ENCODE measurements at regions not wholly inside any gene's neighbourhood (a gene's known extent, or its start where the extent isn't known, plus 50 kb on each side); places are given as distances from the start of the nearest gene placed in this dataset.

DNA sequence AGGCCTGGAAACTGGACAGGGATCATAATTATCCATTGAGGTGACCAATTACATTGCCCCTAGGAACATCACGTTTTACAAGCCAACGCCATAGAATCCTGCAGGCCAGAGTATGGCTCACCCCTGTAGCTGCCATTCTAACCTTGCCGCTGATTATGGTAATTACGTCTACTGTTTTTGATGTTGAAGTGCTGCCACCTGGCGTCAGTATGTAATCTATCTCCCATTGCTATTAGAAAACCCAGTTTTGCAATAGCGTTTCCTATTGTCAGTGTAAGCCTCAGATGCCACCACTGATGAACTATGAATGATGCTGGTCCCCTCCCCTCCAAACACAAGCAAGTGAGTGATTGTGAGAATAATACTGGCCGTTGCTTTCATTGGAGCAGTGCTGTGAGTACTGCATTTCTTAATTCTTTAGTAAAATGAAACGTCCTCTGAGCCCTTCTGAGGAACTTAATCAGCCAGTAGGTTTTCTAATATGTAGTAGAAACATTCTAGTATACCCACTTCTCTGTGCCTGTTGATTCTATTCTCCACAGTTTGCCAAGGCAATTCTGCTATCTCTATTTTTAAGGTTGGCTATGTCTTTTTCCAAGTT is 100.5 kb upstream of the NMUR2 start:
- Histone ChIP-seq H3K27ac (no peak overlapping the region), H3K27me3 (no peaks in the 10 kb centered on the region), H3K9me3 (no peaks in the 10 kb centered on the region), H3K4me3 (no peak overlapping the region), H3K4me1 (no peaks in the 10 kb centered on the region), H3K36me3 (no peaks in the 10 kb centered on the region)
- WGBS, 2 donors: 8 to 18% methylated on average over 8 of the region's 8 CpGs
- peak in 1 of 2 donors; percentile 74 for DNase-seq (ENCODE audit: low spot score in 2 of 2)
- TF ChIP-seq EP300 (IDR thresholded peaks at IDR 0.05) (no peak), POLR2A (IDR thresholded peaks at IDR 0.05) (no peak)
- TF ChIP-seq, protein P1, sequence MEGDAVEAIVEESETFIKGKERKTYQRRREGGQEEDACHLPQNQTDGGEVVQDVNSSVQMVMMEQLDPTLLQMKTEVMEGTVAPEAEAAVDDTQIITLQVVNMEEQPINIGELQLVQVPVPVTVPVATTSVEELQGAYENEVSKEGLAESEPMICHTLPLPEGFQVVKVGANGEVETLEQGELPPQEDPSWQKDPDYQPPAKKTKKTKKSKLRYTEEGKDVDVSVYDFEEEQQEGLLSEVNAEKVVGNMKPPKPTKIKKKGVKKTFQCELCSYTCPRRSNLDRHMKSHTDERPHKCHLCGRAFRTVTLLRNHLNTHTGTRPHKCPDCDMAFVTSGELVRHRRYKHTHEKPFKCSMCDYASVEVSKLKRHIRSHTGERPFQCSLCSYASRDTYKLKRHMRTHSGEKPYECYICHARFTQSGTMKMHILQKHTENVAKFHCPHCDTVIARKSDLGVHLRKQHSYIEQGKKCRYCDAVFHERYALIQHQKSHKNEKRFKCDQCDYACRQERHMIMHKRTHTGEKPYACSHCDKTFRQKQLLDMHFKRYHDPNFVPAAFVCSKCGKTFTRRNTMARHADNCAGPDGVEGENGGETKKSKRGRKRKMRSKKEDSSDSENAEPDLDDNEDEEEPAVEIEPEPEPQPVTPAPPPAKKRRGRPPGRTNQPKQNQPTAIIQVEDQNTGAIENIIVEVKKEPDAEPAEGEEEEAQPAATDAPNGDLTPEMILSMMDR (IDR thresholded peaks at IDR 0.05): peak; percentile 37 to 65 (median 58)

- H3K27me3 ChIP-seq: no peaks in the 10 kb centered on the region
- no peak for DNase-seq (ENCODE audit: low spot score in 2 of 2)
- TF ChIP-seq POLR2A (IDR thresholded peaks at IDR 0.05) (no peak), EP300 (IDR thresholded peaks at IDR 0.05) (no peak)
- TF ChIP-seq, protein P1 (IDR thresholded peaks at IDR 0.05): no peak
- no peaks in the 10 kb centered on the region for H3K36me3 ChIP-seq
- WGBS, 2 donors: 81 to 84% methylated on average over 5 of the region's 5 CpGs
- no peak overlapping the region for H3K4me3 ChIP-seq
- no peaks in the 10 kb centered on the region for H3K4me1 ChIP-seq
- no peaks in the 10 kb centered on the region for H3K9me3 ChIP-seq
- no peak overlapping the region for H3K27ac ChIP-seq
Observed at GRCh38 chr5:152511120-152511519, 106.0 kb upstream of the NMUR2 start.

DNA sequence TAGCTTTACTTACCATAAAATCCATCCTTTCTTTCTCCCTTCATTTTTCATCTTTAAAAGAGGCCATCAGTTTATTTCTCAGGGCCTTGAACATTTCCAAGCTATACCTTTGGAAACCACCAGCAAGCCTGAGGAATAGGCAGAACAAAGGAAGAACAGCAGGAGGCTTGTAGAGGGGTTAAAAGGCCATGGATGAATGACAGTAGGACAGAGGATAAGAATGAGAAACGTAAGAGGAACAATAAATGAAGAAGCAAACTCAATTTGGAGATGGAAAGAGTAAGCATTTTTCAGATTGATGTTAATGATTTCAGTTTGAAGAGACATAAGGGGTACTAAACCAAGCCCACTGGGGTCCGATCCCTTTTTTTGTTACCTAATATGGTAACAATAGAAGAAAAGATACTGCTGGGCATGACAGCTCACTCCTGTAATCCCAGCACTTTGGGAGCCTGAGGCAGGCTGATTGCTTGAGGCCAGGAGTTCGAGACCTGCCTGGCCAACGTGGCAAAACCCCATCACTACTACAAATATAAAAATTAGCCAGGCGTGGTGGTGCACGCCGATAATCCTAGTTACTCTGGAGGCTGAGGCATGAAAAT is 106.6 kb upstream of the NMUR2 start:
- H3K27ac ChIP-seq: no peak overlapping the region
- H3K36me3 ChIP-seq: no peaks in the 10 kb centered on the region
- H3K4me3 ChIP-seq: no peak overlapping the region
- no peaks in the 10 kb centered on the region for H3K4me1 ChIP-seq
- no peak for DNase-seq (ENCODE audit: low spot score in 2 of 2)
- no peaks in the 10 kb centered on the region for H3K9me3 ChIP-seq
- TF ChIP-seq EP300 (IDR thresholded peaks at IDR 0.05) (no peak), POLR2A (IDR thresholded peaks at IDR 0.05) (no peak)
- TF ChIP-seq, protein P1 (IDR thresholded peaks at IDR 0.05): no peak
- no peaks in the 10 kb centered on the region for H3K27me3 ChIP-seq
- WGBS, 2 donors: 76 to 78% methylated on average over 7 of the region's 7 CpGs

DNA sequence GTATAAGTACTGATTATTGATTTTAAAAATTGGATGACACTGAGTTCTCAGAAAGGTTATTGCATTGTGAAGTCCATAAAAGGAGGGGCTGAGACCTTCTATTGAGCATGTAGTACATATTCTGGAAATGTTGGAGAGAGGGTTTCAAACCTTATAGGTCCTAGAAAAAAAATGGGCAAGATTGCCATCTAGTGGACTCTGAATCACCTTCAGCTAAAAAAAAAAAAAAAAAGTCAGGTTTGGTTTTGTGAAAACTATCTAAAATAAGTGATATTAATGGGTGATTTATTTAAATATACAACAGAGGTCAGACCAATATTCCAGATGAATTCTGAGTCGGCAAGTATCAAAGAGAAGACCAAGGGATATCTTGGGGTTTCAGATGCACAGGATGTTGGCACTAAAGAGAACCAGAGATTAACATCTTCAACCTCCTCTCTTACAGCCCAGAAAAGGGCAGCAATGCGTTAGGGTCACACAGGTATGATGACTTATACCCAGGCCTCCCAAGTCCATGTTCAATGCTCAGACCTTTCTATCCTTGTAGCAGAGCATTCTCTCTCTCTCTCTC is 109.8 kb upstream of the NMUR2 start:
- DNase-seq (ENCODE audit: low spot score in 2 of 2): no peak
- H3K27ac ChIP-seq: no peak overlapping the region
- 36 to 55% methylated on average over 2 of the region's 2 CpGs for WGBS, 2 donors
- TF ChIP-seq EP300 (IDR thresholded peaks at IDR 0.05) (no peak), POLR2A (IDR thresholded peaks at IDR 0.05) (no peak)
- TF ChIP-seq, protein P1 (IDR thresholded peaks at IDR 0.05): peak in 2 of 5 experiments; percentile 30 to 32
- no peak overlapping the region for H3K4me3 ChIP-seq
- no peaks in the 10 kb centered on the region for H3K36me3 ChIP-seq
- no peaks in the 10 kb centered on the region for H3K4me1 ChIP-seq
- no peaks in the 10 kb centered on the region for H3K9me3 ChIP-seq
- no peaks in the 10 kb centered on the region for H3K27me3 ChIP-seq

DNA sequence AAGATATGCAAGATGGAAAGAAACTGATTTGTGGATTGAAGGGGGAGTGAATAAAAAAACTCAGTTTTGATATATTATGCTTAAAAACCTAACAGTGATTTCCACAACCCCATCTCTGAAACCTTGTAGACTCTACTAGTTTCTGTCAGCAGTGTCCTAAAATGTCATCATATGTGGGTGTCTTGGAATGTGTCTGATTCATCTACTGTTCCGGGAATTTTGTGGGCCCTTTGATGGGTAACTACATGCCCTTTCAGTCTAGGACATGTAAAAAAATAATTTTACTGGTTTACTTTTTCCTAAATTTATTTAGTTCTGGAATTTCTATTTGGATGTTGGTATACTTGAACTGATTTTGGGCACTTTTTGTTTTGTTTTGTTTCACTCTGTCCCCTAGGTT is 118.9 kb upstream of the NMUR2 start:
- WGBS, 2 donors: 38 to 63% methylated on average over 1 of the region's 1 CpG
- H3K27ac ChIP-seq: no peak overlapping the region
- H3K27me3 ChIP-seq: no peaks in the 10 kb centered on the region
- peaks cover 0 to 5% (median 2%) of the 10 kb centered on the region in 4 donors for H3K4me1 ChIP-seq
- TF ChIP-seq EP300 (IDR thresholded peaks at IDR 0.05): no peak
- TF ChIP-seq, protein P1 (IDR thresholded peaks at IDR 0.05): no peak
- no peak for TF ChIP-seq POLR2A (IDR thresholded peaks at IDR 0.05)
- DNase-seq (ENCODE audit: low spot score in 2 of 2): no peak
- H3K4me3 ChIP-seq: no peak overlapping the region
- H3K36me3 ChIP-seq: no peaks in the 10 kb centered on the region
- H3K9me3 ChIP-seq: no peaks in the 10 kb centered on the region
